HG03135 (cell line): ENCODE measurements at regions not wholly inside any gene's neighbourhood (a gene's known extent, or its start where the extent isn't known, plus 50 kb on each side); places are given as distances from the start of the nearest gene placed in this dataset.

Source experiments
- ATAC-seq: cut with Tn5 transposase; IDR thresholded peaks from one replicate; pipeline ENCODE4 v1.9.1; 2021; ENCODE audit warnings: mild to moderate bottlenecking, moderate library complexity; ENCODE audit not compliant: unreplicated experiment

GRCh38 chr1:187413405-187414169 is 584.8 kb downstream of the PLA2G4A start:
- no peak for ATAC-seq

GRCh38 chr1:187415065-187415464 is 586.3 kb downstream of the PLA2G4A start:
- no peak for ATAC-seq

- ATAC-seq: no peak
Observed at GRCh38 chr1:187417520-187417919, 588.8 kb downstream of the PLA2G4A start.

GRCh38 chr1:187433598-187433997 is 604.8 kb downstream of the PLA2G4A start:
- no peak for ATAC-seq

- ATAC-seq: no peak
Observed at GRCh38 chr1:187442603-187443002, 613.9 kb downstream of the PLA2G4A start.

GRCh38 chr1:187443939-187444338 is 615.2 kb downstream of the PLA2G4A start:
- ATAC-seq: no peak

GRCh38 chr1:187445066-187445465 is 616.3 kb downstream of the PLA2G4A start:
- no peak for ATAC-seq

- ATAC-seq: no peak
Observed at GRCh38 chr1:187451238-187451637, 622.5 kb downstream of the PLA2G4A start.

GRCh38 chr1:187454010-187454409 is 625.3 kb downstream of the PLA2G4A start:
- no peak for ATAC-seq

- ATAC-seq: no peak
Observed at GRCh38 chr1:187456446-187456845, 627.7 kb downstream of the PLA2G4A start.

GRCh38 chr1:187460093-187460492 is 631.3 kb downstream of the PLA2G4A start:
- no peak for ATAC-seq

GRCh38 chr1:187464320-187464719 is 635.6 kb downstream of the PLA2G4A start:
- ATAC-seq: no peak

GRCh38 chr1:187465441-187465840 is 636.7 kb downstream of the PLA2G4A start:
- no peak for ATAC-seq

GRCh38 chr1:187469836-187470235 is 641.1 kb downstream of the PLA2G4A start:
- no peak for ATAC-seq

GRCh38 chr1:187471555-187471954 is 642.8 kb downstream of the PLA2G4A start:
- no peak for ATAC-seq

GRCh38 chr1:187474336-187474735 is 645.6 kb downstream of the PLA2G4A start:
- ATAC-seq: no peak

- ATAC-seq: no peak
Observed at GRCh38 chr1:187476671-187477070, 647.9 kb downstream of the PLA2G4A start.

- ATAC-seq: no peak
Observed at GRCh38 chr1:187477103-187477502, 648.4 kb downstream of the PLA2G4A start.

- ATAC-seq: no peak
Observed at GRCh38 chr1:187477535-187477934, 648.8 kb downstream of the PLA2G4A start.

- ATAC-seq: no peak
Observed at GRCh38 chr1:187481581-187482148, 652.9 kb downstream of the PLA2G4A start.

- no peak for ATAC-seq
Observed at GRCh38 chr1:187490266-187490665, 661.5 kb downstream of the PLA2G4A start.

GRCh38 chr1:187491082-187491720 is 662.5 kb downstream of the PLA2G4A start:
- ATAC-seq: no peak
